Gastroesophageal sphincter (tissue), 3 donors: ENCODE measurements at regions not wholly inside any gene's neighbourhood (a gene's known extent, or its start where the extent isn't known, plus 50 kb on each side); places are given as distances from the start of the nearest gene placed in this dataset.

Experiments
- POLR2A ChIP-seq, 2 donors: fragments of 450-650 bp; IDR thresholded peaks; one replicate each; pipeline ENCODE4 v1.6.1; 2017; ENCODE audit warnings: antibody characterized with exemption in 2 of 2, mild to moderate bottlenecking in 2 of 2, moderate library complexity in 1 of 2
- TF ChIP-seq, protein P1 (sequence below), 4 experiments: fragments of 200-600 bp in 2 of 4; fragments of 450-650 bp in 2 of 4; sonication (generic) in 1 of 4; IDR thresholded peaks; one replicate each; pipeline ENCODE4 v1.5.1; 2017 to 2019; ENCODE audit warnings: antibody characterized with exemption in 4 of 4, mild to moderate bottlenecking in 2 of 4, moderate library complexity in 2 of 4

DNA sequence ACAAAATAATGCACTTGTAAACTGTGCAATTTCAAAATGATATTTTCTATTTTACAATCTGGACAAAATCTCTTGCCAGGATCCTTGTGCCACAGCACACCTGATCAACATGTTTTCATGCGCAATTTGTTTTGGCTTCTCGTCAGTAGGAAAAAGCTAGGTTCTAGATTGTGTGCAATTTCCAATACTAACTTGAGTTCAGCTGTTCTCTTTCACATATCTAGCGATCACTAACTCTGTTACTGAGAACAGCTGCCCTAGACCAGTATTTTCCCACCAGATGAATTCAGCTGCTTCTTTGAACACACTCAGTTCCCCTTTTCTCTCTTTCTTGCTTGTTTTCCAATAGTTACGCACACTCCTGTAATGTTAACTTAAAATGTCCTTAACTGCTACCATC lies 131.2 kb downstream of the MAGEB5 start:
- TF ChIP-seq, protein P1, sequence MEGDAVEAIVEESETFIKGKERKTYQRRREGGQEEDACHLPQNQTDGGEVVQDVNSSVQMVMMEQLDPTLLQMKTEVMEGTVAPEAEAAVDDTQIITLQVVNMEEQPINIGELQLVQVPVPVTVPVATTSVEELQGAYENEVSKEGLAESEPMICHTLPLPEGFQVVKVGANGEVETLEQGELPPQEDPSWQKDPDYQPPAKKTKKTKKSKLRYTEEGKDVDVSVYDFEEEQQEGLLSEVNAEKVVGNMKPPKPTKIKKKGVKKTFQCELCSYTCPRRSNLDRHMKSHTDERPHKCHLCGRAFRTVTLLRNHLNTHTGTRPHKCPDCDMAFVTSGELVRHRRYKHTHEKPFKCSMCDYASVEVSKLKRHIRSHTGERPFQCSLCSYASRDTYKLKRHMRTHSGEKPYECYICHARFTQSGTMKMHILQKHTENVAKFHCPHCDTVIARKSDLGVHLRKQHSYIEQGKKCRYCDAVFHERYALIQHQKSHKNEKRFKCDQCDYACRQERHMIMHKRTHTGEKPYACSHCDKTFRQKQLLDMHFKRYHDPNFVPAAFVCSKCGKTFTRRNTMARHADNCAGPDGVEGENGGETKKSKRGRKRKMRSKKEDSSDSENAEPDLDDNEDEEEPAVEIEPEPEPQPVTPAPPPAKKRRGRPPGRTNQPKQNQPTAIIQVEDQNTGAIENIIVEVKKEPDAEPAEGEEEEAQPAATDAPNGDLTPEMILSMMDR (IDR thresholded peaks at IDR 0.05): no peak
- TF ChIP-seq POLR2A (IDR thresholded peaks at IDR 0.05): no peak
